Astrocyte (in vitro differentiated cells and primary cell): ENCODE measurements at regions not wholly inside any gene's neighbourhood (a gene's known extent, or its start where the extent isn't known, plus 50 kb on each side); places are given as distances from the start of the nearest gene placed in this dataset.

Experiments
- DNase-seq: peaks from one replicate; pipeline ENCODE4 v3.0.0-alpha.2; 2010; ENCODE audit warnings: low read depth
- FAIRE-seq: peaks from 2 replicates; lab custom pipeline; 2011; peaks lifted over from hg19 to GRCh38; lab: Jason Lieb, UNC
- H2AFZ ChIP-seq: 2 replicates; pipeline ENCODE4 v1.6.0; 2012; ENCODE audit warnings: low read depth, low read length, inconsistent platforms
- H3K27ac ChIP-seq: 2 replicates; pipeline ENCODE4 v1.5.1; 2011; ENCODE audit warnings: low read depth, low read length, inconsistent platforms
- H3K27me3 ChIP-seq: 2 replicates; pipeline ENCODE4 v1.6.0; 2011; ENCODE audit warnings: low read length, inconsistent platforms; ENCODE audit not compliant: insufficient read depth
- H3K36me3 ChIP-seq: 2 replicates; pipeline ENCODE4 v1.5.1; 2011; ENCODE audit warnings: low read length, inconsistent platforms; ENCODE audit not compliant: insufficient read depth
- H3K4me1 ChIP-seq: 2 replicates; pipeline ENCODE4 v1.5.1; 2011; ENCODE audit warnings: low read length, inconsistent platforms; ENCODE audit not compliant: insufficient read depth
- H3K4me2 ChIP-seq: 2 replicates; pipeline ENCODE4 v1.6.0; 2012; ENCODE audit warnings: low read length, inconsistent platforms
- H3K4me3 ChIP-seq: 2 replicates; pipeline ENCODE4 v1.5.1; 2011; ENCODE audit warnings: low read depth, mild to moderate bottlenecking, low read length, inconsistent platforms; ENCODE audit not compliant: insufficient read depth
- H3K79me2 ChIP-seq: 2 replicates; pipeline ENCODE4 v1.6.0; 2012; ENCODE audit warnings: mild to moderate bottlenecking, low read length, inconsistent platforms; ENCODE audit not compliant: insufficient read depth
- H3K9ac ChIP-seq: 2 replicates; pipeline ENCODE4 v1.6.0; 2012; ENCODE audit warnings: mild to moderate bottlenecking, low read length, inconsistent platforms
- H3K9me3 ChIP-seq: 2 replicates; pipeline ENCODE4 v1.5.1; 2012; ENCODE audit warnings: low read depth, mild to moderate bottlenecking, low read length, inconsistent platforms; ENCODE audit not compliant: insufficient read depth
- H4K20me1 ChIP-seq: 2 replicates; pipeline ENCODE4 v1.6.0; 2012; ENCODE audit warnings: low read length, inconsistent platforms; ENCODE audit not compliant: insufficient read depth
- H3K27ac Mint-ChIP-seq: one replicate; pipeline ENCODE4 v1.8.0; 2021; ENCODE audit warnings: mild to moderate bottlenecking, mixed read lengths; ENCODE audit not compliant: unreplicated experiment
- H3K27me3 Mint-ChIP-seq: one replicate; pipeline ENCODE4 v1.8.0; 2021; ENCODE audit warnings: low read depth, mixed read lengths; ENCODE audit not compliant: unreplicated experiment
- H3K36me3 Mint-ChIP-seq: one replicate; pipeline ENCODE4 v1.8.0; 2021; ENCODE audit warnings: low read depth, mixed read lengths; ENCODE audit not compliant: unreplicated experiment
- H3K4me1 Mint-ChIP-seq: one replicate; pipeline ENCODE4 v1.8.0; 2021; ENCODE audit warnings: low read depth, mixed read lengths; ENCODE audit not compliant: unreplicated experiment
- H3K4me3 Mint-ChIP-seq: one replicate; pipeline ENCODE4 v1.8.0; 2021; ENCODE audit warnings: mild to moderate bottlenecking, moderate library complexity, mixed read lengths; ENCODE audit not compliant: unreplicated experiment
- H3K9me3 Mint-ChIP-seq: one replicate; pipeline ENCODE4 v1.8.0; 2021; ENCODE audit warnings: mild to moderate bottlenecking, mixed read lengths; ENCODE audit not compliant: unreplicated experiment
- CTCF ChIP-seq: IDR thresholded peaks from 2 replicates; pipeline ENCODE4 v1.5.1; 2011; ENCODE audit warnings: low read depth, mild to moderate bottlenecking, inconsistent platforms, low read length, moderate library complexity; ENCODE audit not compliant: insufficient read depth
- EZH2 ChIP-seq: IDR thresholded peaks from 2 replicates; pipeline ENCODE4 v1.6.1; 2012; ENCODE audit warnings: mild to moderate bottlenecking, low read length, inconsistent platforms; ENCODE audit not compliant: insufficient read depth

- Histone ChIP-seq H3K27me3 (no peaks in the 10 kb centered on the region), H3K79me2 (no peaks in the 10 kb centered on the region), H3K4me1 (no peaks in the 10 kb centered on the region), H3K27ac (no peak overlapping the region), H3K9me3 (no peaks in the 10 kb centered on the region), H3K36me3 (no peaks in the 10 kb centered on the region), H3K4me2 (no peak overlapping the region), H3K4me3 (no peak overlapping the region), H4K20me1 (no peaks in the 10 kb centered on the region), H3K9ac (no peak overlapping the region), H2AFZ (no peak overlapping the region)
- H3K36me3 Mint-ChIP-seq: no peaks in the 10 kb centered on the region
- peaks cover 3% of the 10 kb centered on the region for H3K4me1 Mint-ChIP-seq
- H3K27me3 Mint-ChIP-seq: no peaks in the 10 kb centered on the region
- no peak overlapping the region for H3K4me3 Mint-ChIP-seq
- no peak for TF ChIP-seq CTCF
- no peak for TF ChIP-seq EZH2
- DNase-seq: no peak
- no peak for FAIRE-seq
- H3K9me3 Mint-ChIP-seq: peaks cover 2% of the 10 kb centered on the region
- no peak overlapping the region for H3K27ac Mint-ChIP-seq
Observed at GRCh38 chr6:156131221-156131903, 645.8 kb upstream of the ARID1B start.

GRCh38 chr6:156126535-156126934 is 650.6 kb upstream of the ARID1B start:
- FAIRE-seq (no peak), DNase-seq (no peak)
- Mint-ChIP-seq H3K36me3 (peaks cover 2% of the 10 kb centered on the region), H3K4me1 (peaks cover 3% of the 10 kb centered on the region), H3K4me3 (no peak overlapping the region), H3K27me3 (no peaks in the 10 kb centered on the region), H3K9me3 (peaks cover 7% of the 10 kb centered on the region), H3K27ac (no peak overlapping the region)
- H3K4me1 ChIP-seq: no peaks in the 10 kb centered on the region
- no peaks in the 10 kb centered on the region for H3K79me2 ChIP-seq
- H2AFZ ChIP-seq: no peak overlapping the region
- no peaks in the 10 kb centered on the region for H4K20me1 ChIP-seq
- no peaks in the 10 kb centered on the region for H3K36me3 ChIP-seq
- H3K27me3 ChIP-seq: no peaks in the 10 kb centered on the region
- H3K9me3 ChIP-seq: peaks cover 4% of the 10 kb centered on the region
- H3K27ac ChIP-seq: no peak overlapping the region
- H3K4me2 ChIP-seq: no peak overlapping the region
- TF ChIP-seq EZH2 (no peak), CTCF (no peak)
- no peak overlapping the region for H3K4me3 ChIP-seq
- H3K9ac ChIP-seq: no peak overlapping the region

GRCh38 chr6:156125844-156126243 is 651.3 kb upstream of the ARID1B start:
- Mint-ChIP-seq H3K4me3 (no peak overlapping the region), H3K27me3 (no peaks in the 10 kb centered on the region), H3K4me1 (no peaks in the 10 kb centered on the region), H3K36me3 (peaks cover 2% of the 10 kb centered on the region), H3K27ac (no peak overlapping the region), H3K9me3 (peaks cover 7% of the 10 kb centered on the region)
- Histone ChIP-seq H3K9ac (no peak overlapping the region), H3K4me2 (no peak overlapping the region), H3K9me3 (peaks cover 4% of the 10 kb centered on the region), H3K27me3 (no peaks in the 10 kb centered on the region), H3K27ac (no peak overlapping the region), H3K79me2 (no peaks in the 10 kb centered on the region), H3K4me1 (no peaks in the 10 kb centered on the region), H4K20me1 (no peaks in the 10 kb centered on the region), H2AFZ (no peak overlapping the region), H3K36me3 (no peaks in the 10 kb centered on the region), H3K4me3 (no peak overlapping the region)
- no peak for FAIRE-seq
- no peak for TF ChIP-seq EZH2
- TF ChIP-seq CTCF: no peak
- no peak for DNase-seq
